ENCODE measurements at regions not wholly inside any gene's neighbourhood (a gene's known extent, or its start where the extent isn't known, plus 50 kb on each side); places are given as distances from the start of the nearest gene placed in this dataset.

- TF ChIP-seq EZH2phosphoT487 (IDR thresholded peaks at IDR 0.05; ENCODE audit: insufficient read depth, low read depth) = no peak
- TF ChIP-seq EZH2 (IDR thresholded peaks at IDR 0.05; ENCODE audit: insufficient read depth, poor library complexity, severe bottlenecking) = no peak
- Histone ChIP-seq H3F3A (ENCODE audit: insufficient read depth) (peaks cover 23% of the 10 kb centered on the region), H3K4me1 (ENCODE audit: insufficient read depth) (peaks cover 22% of the 10 kb centered on the region), H3K79me2 (ENCODE audit: insufficient read depth) (no peaks in the 10 kb centered on the region), H3K27me3 (replicated peaks; ENCODE audit: insufficient read depth) (no peaks in the 10 kb centered on the region), H3K4me3 (peak overlapping the region; percentile 55), H3K27ac (peak overlapping the region; percentile 95), H3K9me3 (ENCODE audit: low read depth) (no peaks in the 10 kb centered on the region), H2AFZ (peak overlapping the region; percentile 85), H3K9ac (peak overlapping the region; percentile 82), H4K20me1 (ENCODE audit: insufficient read depth) (no peaks in the 10 kb centered on the region), H3K4me2 (ENCODE audit: unreplicated experiment) (peak overlapping the region; percentile 72), H3K36me3 (ENCODE audit: low read depth) (no peaks in the 10 kb centered on the region), H3K9me2 (ENCODE audit: insufficient read depth) (no peaks in the 10 kb centered on the region)
- WGBS, 2 experiments (ENCODE audit: low coverage in 1 of 2, low lambda C conversion rate in 2 of 2, missing lambda C conversion rate in 2 of 2) = 2 to 3% methylated on average over 8 of the region's 8 CpGs
- in situ Hi-C loops (cut with MboI) = loop anchor here (25.0 kb wide), 1 partner anchor 243 kb away; no protein-coding TSS in a partner anchor
- peak; percentile 97 for DNase-seq
Observed at GRCh38 chr2:222993920-222994650, 57.9 kb upstream of the KCNE4 start.

- no peaks in the 10 kb centered on the region for H3K36me3 ChIP-seq (ENCODE audit: low read depth)
- in situ Hi-C loops (cut with MboI) = loop anchor here (25.0 kb wide), 1 partner anchor 239 kb away; no protein-coding TSS in a partner anchor
- DNase-seq = no peak
Observed at GRCh38 chr2:222998459-222998858, 53.5 kb upstream of the KCNE4 start.

GRCh38 chr2:223000872-223001796, 50.9 kb upstream of the KCNE4 start:
- Histone ChIP-seq H3K9ac (no peak overlapping the region), H3K9me2 (ENCODE audit: insufficient read depth) (no peaks in the 10 kb centered on the region), H3K4me2 (ENCODE audit: unreplicated experiment) (no peak overlapping the region), H3K79me2 (ENCODE audit: insufficient read depth) (no peaks in the 10 kb centered on the region), H3K27me3 (replicated peaks; ENCODE audit: insufficient read depth) (no peaks in the 10 kb centered on the region), H3K27ac (no peak overlapping the region), H4K20me1 (ENCODE audit: insufficient read depth) (no peaks in the 10 kb centered on the region), H3K9me3 (ENCODE audit: low read depth) (no peaks in the 10 kb centered on the region), H3K4me1 (ENCODE audit: insufficient read depth) (no peaks in the 10 kb centered on the region), H3F3A (ENCODE audit: insufficient read depth) (no peaks in the 10 kb centered on the region), H3K36me3 (ENCODE audit: low read depth) (no peaks in the 10 kb centered on the region), H3K4me3 (no peak overlapping the region), H2AFZ (no peak overlapping the region)
- no peak for DNase-seq
- no peak for TF ChIP-seq EZH2phosphoT487 (IDR thresholded peaks at IDR 0.05; ENCODE audit: insufficient read depth, low read depth)
- no peak for TF ChIP-seq EZH2 (IDR thresholded peaks at IDR 0.05; ENCODE audit: insufficient read depth, poor library complexity, severe bottlenecking)
- WGBS, 2 experiments (ENCODE audit: low coverage in 1 of 2, low lambda C conversion rate in 2 of 2, missing lambda C conversion rate in 2 of 2) = 86% methylated on average over 12 of the region's 12 CpGs
- in situ Hi-C loops (cut with MboI) = no loop called here

More at GRCh38 chr2:222998459-222998858, 53.5 kb upstream of the KCNE4 start:
- H3K4me3 ChIP-seq = no peak overlapping the region
- no peaks in the 10 kb centered on the region for H3K27me3 ChIP-seq (replicated peaks; ENCODE audit: insufficient read depth)
- H3K4me1 ChIP-seq (ENCODE audit: insufficient read depth) = peaks cover 19% of the 10 kb centered on the region
- TF ChIP-seq EZH2 (IDR thresholded peaks at IDR 0.05; ENCODE audit: insufficient read depth, poor library complexity, severe bottlenecking) (no peak), EZH2phosphoT487 (IDR thresholded peaks at IDR 0.05; ENCODE audit: insufficient read depth, low read depth) (no peak)
- 92 to 97% methylated on average over 1 of the region's 1 CpG for whole genome bisulfite sequencing, 2 experiments (ENCODE audit: low coverage in 1 of 2, low lambda C conversion rate in 2 of 2, missing lambda C conversion rate in 2 of 2)
- H3K4me2 ChIP-seq (ENCODE audit: unreplicated experiment) = no peak overlapping the region
- peaks cover 22% of the 10 kb centered on the region for H3F3A ChIP-seq (ENCODE audit: insufficient read depth)
- H3K9me3 ChIP-seq (ENCODE audit: low read depth) = no peaks in the 10 kb centered on the region
- H2AFZ ChIP-seq = no peak overlapping the region
- H3K9me2 ChIP-seq (ENCODE audit: insufficient read depth) = no peaks in the 10 kb centered on the region
- no peak overlapping the region for H3K27ac ChIP-seq
- H3K9ac ChIP-seq = no peak overlapping the region
- H4K20me1 ChIP-seq (ENCODE audit: insufficient read depth) = no peaks in the 10 kb centered on the region
- H3K79me2 ChIP-seq (ENCODE audit: insufficient read depth) = no peaks in the 10 kb centered on the region

GRCh38 chr2:223001797-223002175, 50.2 kb upstream of the KCNE4 start:
- Histone ChIP-seq H2AFZ (peak overlapping the region; percentile 56; the same call in 1 of the 2 replicates), H3K27ac (no peak overlapping the region), H3K79me2 (ENCODE audit: insufficient read depth) (no peaks in the 10 kb centered on the region), H3K9me3 (ENCODE audit: low read depth) (no peaks in the 10 kb centered on the region), H3K4me2 (ENCODE audit: unreplicated experiment) (no peak overlapping the region), H3K9me2 (ENCODE audit: insufficient read depth) (no peaks in the 10 kb centered on the region), H3K27me3 (replicated peaks; ENCODE audit: insufficient read depth) (no peaks in the 10 kb centered on the region), H3K4me3 (no peak overlapping the region), H3K9ac (no peak overlapping the region), H3K36me3 (ENCODE audit: low read depth) (no peaks in the 10 kb centered on the region), H3K4me1 (ENCODE audit: insufficient read depth) (no peaks in the 10 kb centered on the region), H3F3A (ENCODE audit: insufficient read depth) (no peaks in the 10 kb centered on the region), H4K20me1 (ENCODE audit: insufficient read depth) (no peaks in the 10 kb centered on the region)
- DNase-seq = no peak
- WGBS, 2 experiments (ENCODE audit: low coverage in 1 of 2, low lambda C conversion rate in 2 of 2, missing lambda C conversion rate in 2 of 2) = 68 to 70% methylated on average over 3 of the region's 3 CpGs
- in situ Hi-C loops (cut with MboI) = no loop called here
- TF ChIP-seq EZH2phosphoT487 (IDR thresholded peaks at IDR 0.05; ENCODE audit: insufficient read depth, low read depth) = no peak

Data from GM23248 (cell line).